Panc1 (cell line): ENCODE measurements at regions not wholly inside any gene's neighbourhood (a gene's known extent, or its start where the extent isn't known, plus 50 kb on each side); places are given as distances from the start of the nearest gene placed in this dataset.

Experiments
- ATAC-seq: fragments of 200-7000 bp; cut with Tn5 transposase; 2 replicates; pipeline ENCODE4 v1.9.1; 2020; ENCODE audit warnings: mild to moderate bottlenecking, moderate library complexity
- BruUV-seq: library from RNA; stranded (reverse); fragments of 400-500 nt; replicated peaks from 2 replicates; lab custom pipeline; 2021; lab: Mats Ljungman, UMichigan
- CTCF ChIA-PET: fragments of 300-600 bp; sonication (Branson Sonifier 250); formaldehyde crosslinking; loops from one replicate; lab custom pipeline; 2022; ENCODE audit warnings: antibody characterized with exemption; lab: Charles Lee
- POLR2A ChIA-PET: fragments of 300-600 bp; sonication (Branson Sonifier 250); formaldehyde crosslinking; loops from one replicate; lab custom pipeline; 2022; ENCODE audit warnings: antibody characterized with exemption; lab: Charles Lee
- DNase-seq: peaks from one replicate; pipeline ENCODE4 v3.0.0-alpha.2; 2010; ENCODE audit warnings: low read depth, low spot score
- H3K27ac ChIP-seq: 2 replicates; pipeline ENCODE4 v1.5.1; 2011; ENCODE audit warnings: mild to moderate bottlenecking, low read length, inconsistent platforms
- H3K27me3 ChIP-seq: fragments of 200-500 bp; sonication (Bioruptor generic); 2 replicates; pipeline ENCODE4 v1.6.0; 2014; ENCODE audit warnings: low read length, inconsistent platforms; ENCODE audit not compliant: control insufficient read depth, insufficient read depth
- H3K36me3 ChIP-seq: fragments of 200-500 bp; sonication (Bioruptor generic); 2 replicates; pipeline ENCODE4 v1.5.1; 2014; ENCODE audit warnings: inconsistent platforms, mild to moderate bottlenecking, low read length, moderate library complexity; ENCODE audit not compliant: control insufficient read depth, insufficient read depth
- H3K4me1 ChIP-seq: 2 replicates; pipeline ENCODE4 v1.5.1; 2011; ENCODE audit warnings: inconsistent platforms, mild to moderate bottlenecking, low read length, moderate library complexity; ENCODE audit not compliant: control insufficient read depth, insufficient read depth
- H3K4me3 ChIP-seq, 2 experiments: 2 replicates each; pipeline ENCODE4 v1.5.1; 2011 to 2012; ENCODE audit warnings: low read depth in 2 of 2, low read length in 2 of 2, mild to moderate bottlenecking in 2 of 2, inconsistent platforms in 1 of 2, moderate library complexity in 1 of 2
- H3K9me3 ChIP-seq: fragments of 200-500 bp; sonication (Bioruptor generic); 2 replicates; pipeline ENCODE4 v1.5.1; 2014; ENCODE audit warnings: low read depth, mild to moderate bottlenecking, inconsistent platforms, low read length, moderate library complexity; ENCODE audit not compliant: control insufficient read depth, insufficient read depth
- CTCF ChIP-seq: fragments of 450-650 bp; IDR thresholded peaks from 2 replicates; pipeline ENCODE4 v1.5.1; 2017; ENCODE audit warnings: mild to moderate bottlenecking
- POLR2AphosphoS5 ChIP-seq: IDR thresholded peaks from 2 replicates; pipeline ENCODE4 v1.6.1; 2012; ENCODE audit warnings: mild to moderate bottlenecking, low read depth, low read length, moderate library complexity
- REST ChIP-seq, 2 experiments: IDR thresholded peaks; 2 replicates each; pipeline ENCODE4 v1.6.1; 2011 to 2012; ENCODE audit warnings: low read depth in 2 of 2, control low read depth in 1 of 2, low read length in 1 of 2, mild to moderate bottlenecking in 1 of 2, moderate library complexity in 1 of 2; ENCODE audit not compliant: insufficient read depth in 1 of 2
- SIN3A ChIP-seq: IDR thresholded peaks from 2 replicates; pipeline ENCODE4 v1.6.1; 2012; ENCODE audit warnings: low read depth, mild to moderate bottlenecking, low read length, moderate library complexity, borderline replicate concordance; ENCODE audit not compliant: insufficient read depth
- TCF7L2 ChIP-seq: IDR thresholded peaks from 2 replicates; pipeline ENCODE4 v1.6.1; 2011; ENCODE audit warnings: mild to moderate bottlenecking, low read depth, low read length, inconsistent platforms
- in situ Hi-C: cut with HindIII; loops from 2 replicates; pipeline ENCODE4 v1.10.0; 2016; ENCODE audit warnings: low sequenced_read_pairs, low pct_unique_long_range_greater_than_20kb
- intact Hi-C: fragments of 100-400 bp; cut with micrococcal nuclease; formaldehyde crosslinking; loops from one replicate; pipeline ENCODE4 v1.10.0; 2022; ENCODE audit not compliant: unreplicated experiment

- intact Hi-C loops (no loop called here), in situ Hi-C loops (no loop called here)
- Histone ChIP-seq H3K4me3 (no peak overlapping the region), H3K4me1 (no peaks in the 10 kb centered on the region), H3K9me3 (no peaks in the 10 kb centered on the region), H3K27me3 (no peaks in the 10 kb centered on the region; the same call in 1 of the 2 replicates), H3K36me3 (no peaks in the 10 kb centered on the region; the same call in 1 of the 2 replicates), H3K27ac (no peak overlapping the region)
- ChIA-PET POLR2A (no interaction called here), CTCF (no interaction called here)
- TF ChIP-seq SIN3A (no peak), REST (IDR thresholded peaks at IDR 0.05; ENCODE audit: insufficient read depth in 1 of 2, low read depth in 2 of 2, low read length in 1 of 2) (no peak), TCF7L2 (no peak), CTCF (no peak), POLR2AphosphoS5 (no peak)
- ATAC-seq = no peak
- no TSS peak for BruUV-seq
- DNase-seq = no peak
These were observed 206.6 kb downstream of the MAT2B start for GRCh38 chr5:163712011-163712410.

- no peaks in the 10 kb centered on the region for H3K4me1 ChIP-seq
- no peaks in the 10 kb centered on the region; the same call in 1 of the 2 replicates for H3K36me3 ChIP-seq
- no peaks in the 10 kb centered on the region for H3K27me3 ChIP-seq
- POLR2A ChIA-PET = no interaction called here
- BruUV-seq = no TSS peak
- H3K9me3 ChIP-seq = no peaks in the 10 kb centered on the region
- H3K4me3 ChIP-seq = no peak overlapping the region
- in situ Hi-C loops = no loop called here
- TF ChIP-seq POLR2AphosphoS5 (no peak), CTCF (no peak), REST (IDR thresholded peaks at IDR 0.05; ENCODE audit: insufficient read depth in 1 of 2, low read depth in 2 of 2, low read length in 1 of 2) (no peak), SIN3A (no peak), TCF7L2 (no peak)
- no peak for DNase-seq
- CTCF ChIA-PET = no interaction called here
- no peak overlapping the region for H3K27ac ChIP-seq
- no peak for ATAC-seq
- intact Hi-C loops = no loop called here
These were observed 212.9 kb downstream of the MAT2B start for GRCh38 chr5:163718272-163718671.
